ENCODE measurements at regions not wholly inside any gene's neighbourhood (a gene's known extent, or its start where the extent isn't known, plus 50 kb on each side); places are given as distances from the start of the nearest gene placed in this dataset.

DNA sequence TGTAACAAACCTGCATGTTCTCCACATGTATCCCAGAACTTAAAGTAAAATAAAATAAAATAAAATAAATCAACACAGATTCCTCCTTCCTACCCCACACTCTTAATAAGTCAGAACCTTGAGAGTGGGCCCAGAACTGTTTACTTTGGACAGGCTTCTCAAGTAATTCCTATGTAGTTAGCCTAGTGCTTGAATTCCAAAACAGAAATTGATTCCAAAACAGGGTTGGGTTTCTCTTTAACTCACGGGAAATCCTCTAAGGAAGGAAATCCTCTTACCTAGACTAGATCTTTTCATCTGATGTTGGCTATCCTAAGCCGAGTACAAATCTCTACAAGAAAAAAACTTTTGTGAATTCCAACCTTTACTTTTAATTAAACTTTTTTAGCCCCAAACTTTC lies 324.7 kb upstream of the C16orf82 start:
- H3K9me3 Mint-ChIP-seq: no peaks in the 10 kb centered on the region
- Histone ChIP-seq H3K4me3 (ENCODE audit: control insufficient read depth in 1 of 2, extremely low read depth in 1 of 2, low read length in 1 of 2) (no peak overlapping the region), H3K4me1 (ENCODE audit: control insufficient read depth in 1 of 2, extremely low read depth in 1 of 2, insufficient read depth in 2 of 2, low read length in 2 of 2) (no peaks in the 10 kb centered on the region), H3K9me3 (no peaks in the 10 kb centered on the region), H3K36me3 (ENCODE audit: control insufficient read depth in 2 of 2, extremely low read depth in 1 of 2, insufficient read depth in 1 of 2, low read length in 1 of 2) (no peaks in the 10 kb centered on the region), H3K27ac (ENCODE audit: low read length) (no peak overlapping the region), H3K27me3 (replicated peaks in 1 of 2; ENCODE audit: control insufficient read depth in 2 of 2, extremely low read depth in 1 of 2, insufficient read depth in 2 of 2, low read length in 1 of 2) (peaks cover 0 to 9% of the 10 kb centered on the region in 2 experiments)
- DNase-seq (no peak), ATAC-seq (replicated peaks in 1 of 4) (no peak)
- no CpG with 5 or more reads among the region's 2 CpGs for WGBS (ENCODE audit: insufficient coverage)
- POLR2A ChIA-PET: no interaction called here
- no peaks in the 10 kb centered on the region for H3K36me3 Mint-ChIP-seq
- CTCF ChIA-PET: no interaction called here
- no peak overlapping the region for H3K4me3 Mint-ChIP-seq
- no peak overlapping the region for H3K27ac Mint-ChIP-seq
- no peaks in the 10 kb centered on the region for H3K4me1 Mint-ChIP-seq
- H3K27me3 Mint-ChIP-seq: peaks cover 14 to 23% of the 10 kb centered on the region in 2 donors

DNA sequence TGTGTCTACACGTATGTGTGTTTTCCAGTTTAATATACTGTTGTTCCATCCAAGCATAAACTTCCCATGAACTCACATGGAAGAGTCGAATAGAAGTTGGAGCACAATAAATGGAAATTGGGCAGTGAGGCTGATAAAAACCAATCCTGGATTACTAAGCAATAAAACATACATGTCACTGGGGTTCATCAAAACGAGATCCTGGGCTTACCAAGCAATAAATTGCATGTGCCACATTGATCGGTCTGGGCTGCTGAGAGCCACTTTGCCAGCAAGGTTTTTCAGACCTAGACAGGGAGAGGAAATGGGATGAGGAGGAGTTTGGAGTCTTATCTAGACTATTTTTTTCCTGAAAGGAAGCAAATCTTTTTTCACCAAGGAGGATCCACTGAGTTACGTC lies 322.3 kb upstream of the C16orf82 start:
- Mint-ChIP-seq H3K36me3 (no peaks in the 10 kb centered on the region), H3K27ac (no peak overlapping the region), H3K9me3 (no peaks in the 10 kb centered on the region), H3K4me3 (no peak overlapping the region), H3K27me3 (peaks cover 14 to 33% of the 10 kb centered on the region in 2 donors), H3K4me1 (no peaks in the 10 kb centered on the region)
- WGBS (ENCODE audit: insufficient coverage): no CpG with 5 or more reads among the region's 5 CpGs
- no peaks in the 10 kb centered on the region for H3K9me3 ChIP-seq
- CTCF ChIA-PET: no interaction called here
- H3K4me1 ChIP-seq (ENCODE audit: control insufficient read depth in 1 of 2, extremely low read depth in 1 of 2, insufficient read depth in 2 of 2, low read length in 2 of 2): no peaks in the 10 kb centered on the region
- H3K36me3 ChIP-seq (ENCODE audit: control insufficient read depth in 2 of 2, extremely low read depth in 1 of 2, insufficient read depth in 1 of 2, low read length in 1 of 2): no peaks in the 10 kb centered on the region
- H3K4me3 ChIP-seq (ENCODE audit: control insufficient read depth in 1 of 2, extremely low read depth in 1 of 2, low read length in 1 of 2): no peak overlapping the region
- no peak for ATAC-seq (replicated peaks in 1 of 4)
- DNase-seq: no peak
- POLR2A ChIA-PET: no interaction called here
- no peak overlapping the region for H3K27ac ChIP-seq (ENCODE audit: low read length)
- H3K27me3 ChIP-seq (replicated peaks in 1 of 2; ENCODE audit: control insufficient read depth in 2 of 2, extremely low read depth in 1 of 2, insufficient read depth in 2 of 2, low read length in 1 of 2): peaks cover 0 to 9% of the 10 kb centered on the region in 2 experiments

DNA sequence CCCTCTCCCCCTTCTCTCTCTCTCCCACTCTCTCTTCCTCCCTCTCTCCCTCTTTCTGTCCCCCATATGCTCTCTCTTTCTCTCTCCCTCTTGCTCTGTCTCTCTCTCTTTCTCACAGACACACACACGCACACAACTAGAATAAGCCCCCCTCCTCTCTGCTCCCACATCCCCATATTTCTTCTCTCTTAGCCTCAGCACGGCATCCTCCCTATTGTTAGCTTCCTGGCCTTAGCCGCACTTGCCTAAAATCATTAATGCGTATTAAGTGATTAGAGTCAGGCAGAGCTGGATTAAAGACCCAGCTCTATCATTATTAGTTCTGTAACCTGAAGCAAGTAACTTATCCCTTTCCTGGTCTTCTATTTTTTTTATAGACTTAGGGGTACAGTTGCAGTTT lies 319.0 kb upstream of the C16orf82 start:
- Mint-ChIP-seq H3K27ac (no peak overlapping the region), H3K36me3 (no peaks in the 10 kb centered on the region), H3K27me3 (peaks cover 16 to 42% of the 10 kb centered on the region in 2 donors), H3K4me3 (no peak overlapping the region), H3K4me1 (no peaks in the 10 kb centered on the region), H3K9me3 (no peaks in the 10 kb centered on the region)
- no peak overlapping the region for H3K4me3 ChIP-seq (ENCODE audit: control insufficient read depth in 1 of 2, extremely low read depth in 1 of 2, low read length in 1 of 2)
- no peaks in the 10 kb centered on the region for H3K4me1 ChIP-seq (ENCODE audit: control insufficient read depth in 1 of 2, extremely low read depth in 1 of 2, insufficient read depth in 2 of 2, low read length in 2 of 2)
- 20% methylated on average over 1 of the region's 4 CpGs for WGBS (ENCODE audit: insufficient coverage)
- CTCF ChIA-PET: no interaction called here
- H3K36me3 ChIP-seq (ENCODE audit: control insufficient read depth in 2 of 2, extremely low read depth in 1 of 2, insufficient read depth in 1 of 2, low read length in 1 of 2): no peaks in the 10 kb centered on the region
- no peaks in the 10 kb centered on the region for H3K9me3 ChIP-seq
- DNase-seq (no peak), ATAC-seq (replicated peaks in 1 of 4) (no peak)
- H3K27me3 ChIP-seq (replicated peaks in 1 of 2; ENCODE audit: control insufficient read depth in 2 of 2, extremely low read depth in 1 of 2, insufficient read depth in 2 of 2, low read length in 1 of 2): peaks cover 0 to 7% of the 10 kb centered on the region in 2 experiments
- POLR2A ChIA-PET: no interaction called here
- no peak overlapping the region for H3K27ac ChIP-seq (ENCODE audit: low read length)

DNA sequence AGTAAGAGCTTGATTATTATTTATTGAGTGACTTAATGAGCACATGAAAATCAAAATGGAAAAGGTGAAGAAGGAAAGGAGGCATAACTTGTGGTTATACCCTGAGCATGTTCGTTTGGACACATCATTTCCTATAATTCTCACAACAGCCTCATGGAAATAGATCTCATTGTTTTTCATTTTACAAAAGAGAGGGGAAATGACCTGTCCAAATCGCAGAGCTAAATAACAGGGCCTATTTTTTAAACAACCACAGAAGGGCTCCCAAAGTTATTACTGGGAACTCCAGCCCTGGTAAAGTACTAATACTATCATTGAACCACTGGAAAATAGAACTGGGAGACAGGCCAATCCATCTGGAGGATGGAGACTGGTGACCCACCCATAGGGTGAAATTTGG lies 317.7 kb upstream of the C16orf82 start:
- CTCF ChIA-PET: no interaction called here
- no peaks in the 10 kb centered on the region for H3K9me3 Mint-ChIP-seq
- H3K27ac Mint-ChIP-seq: no peak overlapping the region
- H3K4me3 ChIP-seq (ENCODE audit: control insufficient read depth in 1 of 2, extremely low read depth in 1 of 2, low read length in 1 of 2): no peak overlapping the region
- H3K9me3 ChIP-seq: no peaks in the 10 kb centered on the region
- H3K4me1 Mint-ChIP-seq: no peaks in the 10 kb centered on the region
- no CpG with 5 or more reads among the region's 2 CpGs for WGBS (ENCODE audit: insufficient coverage)
- no peak overlapping the region for H3K27ac ChIP-seq (ENCODE audit: low read length)
- POLR2A ChIA-PET: no interaction called here
- no peaks in the 10 kb centered on the region for H3K36me3 Mint-ChIP-seq
- peaks cover 11 to 38% of the 10 kb centered on the region in 2 donors for H3K27me3 Mint-ChIP-seq
- no peak for ATAC-seq (replicated peaks in 1 of 4)
- DNase-seq: no peak
- H3K36me3 ChIP-seq (ENCODE audit: control insufficient read depth in 2 of 2, extremely low read depth in 1 of 2, insufficient read depth in 1 of 2, low read length in 1 of 2): no peaks in the 10 kb centered on the region
- no peaks in the 10 kb centered on the region for H3K4me1 ChIP-seq (ENCODE audit: control insufficient read depth in 1 of 2, extremely low read depth in 1 of 2, insufficient read depth in 2 of 2, low read length in 2 of 2)
- no peak overlapping the region for H3K4me3 Mint-ChIP-seq
- H3K27me3 ChIP-seq (replicated peaks in 1 of 2; ENCODE audit: control insufficient read depth in 2 of 2, extremely low read depth in 1 of 2, insufficient read depth in 2 of 2, low read length in 1 of 2): peaks cover 0 to 3% of the 10 kb centered on the region in 2 experiments

DNA sequence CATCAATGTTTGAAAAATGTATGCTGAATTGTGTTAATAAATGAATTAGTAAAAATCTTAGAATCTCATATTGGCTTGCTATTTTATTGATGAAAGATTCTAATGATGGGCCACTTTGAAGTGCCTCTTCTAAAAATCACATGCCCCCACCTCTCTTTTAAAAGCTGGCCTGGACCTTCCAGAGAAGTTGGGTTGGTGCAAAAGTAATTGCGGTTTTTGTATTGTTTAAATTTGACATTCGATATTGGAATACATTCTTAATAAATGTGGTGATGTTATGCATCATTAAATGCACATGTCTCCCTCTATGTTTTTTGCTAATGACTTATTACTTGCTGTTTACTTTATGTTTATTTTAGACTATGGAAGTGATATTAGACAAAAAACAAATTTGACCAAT lies 314.6 kb upstream of the C16orf82 start:
- no peak for ATAC-seq (replicated peaks in 1 of 4)
- Histone ChIP-seq H3K9me3 (no peaks in the 10 kb centered on the region), H3K4me1 (ENCODE audit: control insufficient read depth in 1 of 2, extremely low read depth in 1 of 2, insufficient read depth in 2 of 2, low read length in 2 of 2) (no peaks in the 10 kb centered on the region), H3K27ac (ENCODE audit: low read length) (no peak overlapping the region), H3K27me3 (replicated peaks in 1 of 2; ENCODE audit: control insufficient read depth in 2 of 2, extremely low read depth in 1 of 2, insufficient read depth in 2 of 2, low read length in 1 of 2) (peaks cover 0 to 3% of the 10 kb centered on the region in 2 experiments), H3K36me3 (ENCODE audit: control insufficient read depth in 2 of 2, extremely low read depth in 1 of 2, insufficient read depth in 1 of 2, low read length in 1 of 2) (no peaks in the 10 kb centered on the region), H3K4me3 (ENCODE audit: control insufficient read depth in 1 of 2, extremely low read depth in 1 of 2, low read length in 1 of 2) (no peak overlapping the region)
- no CpG with 5 or more reads among the region's 2 CpGs for WGBS (ENCODE audit: insufficient coverage)
- no peaks in the 10 kb centered on the region for H3K4me1 Mint-ChIP-seq
- H3K9me3 Mint-ChIP-seq: peaks cover 0 to 10% (median 0%) of the 10 kb centered on the region in 3 donors
- ChIA-PET CTCF (no interaction called here), POLR2A (no interaction called here)
- H3K36me3 Mint-ChIP-seq: no peaks in the 10 kb centered on the region
- H3K27me3 Mint-ChIP-seq: peaks cover 3 to 29% of the 10 kb centered on the region in 2 donors
- no peak overlapping the region for H3K27ac Mint-ChIP-seq
- DNase-seq: no peak
- H3K4me3 Mint-ChIP-seq: no peak overlapping the region

DNA sequence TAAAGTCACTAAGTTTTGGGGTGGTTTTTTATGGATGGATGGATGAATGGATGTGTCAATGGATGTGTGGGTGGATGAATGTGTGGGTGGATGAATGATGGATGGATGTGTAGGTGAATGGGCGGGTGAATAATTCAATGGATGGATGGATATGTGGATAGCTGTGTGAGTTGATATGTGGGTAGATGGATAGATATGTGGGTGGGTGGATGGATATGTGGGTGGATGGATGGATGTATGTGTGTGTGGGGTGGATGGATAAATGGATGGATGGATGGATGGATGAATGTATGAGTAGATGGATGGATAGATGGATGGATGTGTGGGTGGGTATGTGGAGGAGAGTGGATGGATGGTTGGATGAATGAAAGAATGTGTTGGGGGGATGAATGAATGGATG lies 310.1 kb upstream of the C16orf82 start:
- Mint-ChIP-seq H3K4me1 (no peaks in the 10 kb centered on the region), H3K27me3 (peaks cover 8 to 15% of the 10 kb centered on the region in 2 donors), H3K4me3 (no peak overlapping the region), H3K9me3 (peaks cover 0 to 15% (median 2%) of the 10 kb centered on the region in 3 donors), H3K27ac (no peak overlapping the region), H3K36me3 (no peaks in the 10 kb centered on the region)
- Histone ChIP-seq H3K9me3 (no peaks in the 10 kb centered on the region), H3K36me3 (ENCODE audit: control insufficient read depth in 2 of 2, extremely low read depth in 1 of 2, insufficient read depth in 1 of 2, low read length in 1 of 2) (no peaks in the 10 kb centered on the region), H3K27me3 (replicated peaks in 1 of 2; ENCODE audit: control insufficient read depth in 2 of 2, extremely low read depth in 1 of 2, insufficient read depth in 2 of 2, low read length in 1 of 2) (no peaks in the 10 kb centered on the region), H3K4me1 (ENCODE audit: control insufficient read depth in 1 of 2, extremely low read depth in 1 of 2, insufficient read depth in 2 of 2, low read length in 2 of 2) (no peaks in the 10 kb centered on the region), H3K4me3 (ENCODE audit: control insufficient read depth in 1 of 2, extremely low read depth in 1 of 2, low read length in 1 of 2) (no peak overlapping the region), H3K27ac (ENCODE audit: low read length) (no peak overlapping the region)
- DNase-seq (no peak), ATAC-seq (replicated peaks in 1 of 4) (no peak)
- 0% methylated on average over 1 of the region's 1 CpG for WGBS (ENCODE audit: insufficient coverage)
- POLR2A ChIA-PET: no interaction called here
- CTCF ChIA-PET: no interaction called here

DNA sequence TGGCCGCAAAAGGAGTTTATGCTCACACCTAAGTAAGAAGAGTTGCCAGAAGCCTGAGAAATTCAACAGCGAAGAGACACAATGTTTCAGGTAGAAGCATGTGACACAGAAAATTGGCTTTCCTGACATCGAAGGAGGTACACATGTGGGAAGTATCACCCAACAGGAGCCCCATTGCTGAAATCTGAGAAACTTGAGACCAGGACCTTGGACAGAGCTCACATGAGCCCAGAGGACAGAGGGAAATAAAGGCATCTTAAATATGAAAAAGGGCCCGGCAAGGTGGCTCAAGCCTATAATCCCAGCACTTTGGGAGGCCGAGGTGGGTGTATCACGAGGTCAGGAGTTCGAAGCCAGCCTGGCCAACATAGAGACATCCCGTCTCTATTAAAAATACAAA lies 304.1 kb upstream of the C16orf82 start:
- ATAC-seq (replicated peaks in 1 of 4): no peak

More for the DNA sequence above, 304.1 kb upstream of the C16orf82 start:
- DNase-seq: no peak
- no peak overlapping the region for H3K4me3 ChIP-seq (ENCODE audit: control insufficient read depth in 1 of 2, extremely low read depth in 1 of 2, low read length in 1 of 2)
- no peaks in the 10 kb centered on the region for H3K36me3 Mint-ChIP-seq
- WGBS (ENCODE audit: insufficient coverage): 64% methylated on average over 6 of the region's 8 CpGs
- no peaks in the 10 kb centered on the region for H3K4me1 Mint-ChIP-seq
- H3K9me3 Mint-ChIP-seq: peaks cover 0 to 7% (median 2%) of the 10 kb centered on the region in 3 donors
- no peaks in the 10 kb centered on the region for H3K27me3 ChIP-seq (replicated peaks in 1 of 2; ENCODE audit: control insufficient read depth in 2 of 2, extremely low read depth in 1 of 2, insufficient read depth in 2 of 2, low read length in 1 of 2)
- ChIA-PET CTCF (no interaction called here), POLR2A (no interaction called here)
- H3K27ac ChIP-seq (ENCODE audit: low read length): no peak overlapping the region
- no peaks in the 10 kb centered on the region for H3K4me1 ChIP-seq (ENCODE audit: control insufficient read depth in 1 of 2, extremely low read depth in 1 of 2, insufficient read depth in 2 of 2, low read length in 2 of 2)
- no peak overlapping the region for H3K4me3 Mint-ChIP-seq
- no peaks in the 10 kb centered on the region for H3K36me3 ChIP-seq (ENCODE audit: control insufficient read depth in 2 of 2, extremely low read depth in 1 of 2, insufficient read depth in 1 of 2, low read length in 1 of 2)
- H3K27ac Mint-ChIP-seq: no peak overlapping the region
- peaks cover 12 to 20% of the 10 kb centered on the region in 2 donors for H3K27me3 Mint-ChIP-seq
- no peaks in the 10 kb centered on the region for H3K9me3 ChIP-seq
